ENCODE measurements at regions not wholly inside any gene's neighbourhood (a gene's known extent, or its start where the extent isn't known, plus 50 kb on each side); places are given as distances from the start of the nearest gene placed in this dataset.
A peak's percentile ranks its signal among the peaks of the same experiment; 100 is the strongest.

GRCh38 chr3:127363171-127363570 lies 75.3 kb upstream of the PRR20G start:
- H3K27ac Mint-ChIP-seq: no peak overlapping the region
- no peaks in the 10 kb centered on the region for H3K4me1 Mint-ChIP-seq
- no peak for DNase-seq
- no peak for ATAC-seq
- H3K4me3 Mint-ChIP-seq: no peak overlapping the region
- H3K27me3 Mint-ChIP-seq: peaks cover 68% of the 10 kb centered on the region
- H3K9me3 Mint-ChIP-seq: peaks cover 0 to 6% of the 10 kb centered on the region in 2 donors

GRCh38 chr3:127360647-127361046 lies 72.8 kb upstream of the PRR20G start:
- ATAC-seq (peak; percentile 18), DNase-seq (no peak)
- Mint-ChIP-seq H3K27ac (no peak overlapping the region), H3K27me3 (peaks cover 43% of the 10 kb centered on the region), H3K4me1 (no peaks in the 10 kb centered on the region), H3K4me3 (no peak overlapping the region), H3K9me3 (peaks cover 8 to 32% of the 10 kb centered on the region in 2 donors)

DNA sequence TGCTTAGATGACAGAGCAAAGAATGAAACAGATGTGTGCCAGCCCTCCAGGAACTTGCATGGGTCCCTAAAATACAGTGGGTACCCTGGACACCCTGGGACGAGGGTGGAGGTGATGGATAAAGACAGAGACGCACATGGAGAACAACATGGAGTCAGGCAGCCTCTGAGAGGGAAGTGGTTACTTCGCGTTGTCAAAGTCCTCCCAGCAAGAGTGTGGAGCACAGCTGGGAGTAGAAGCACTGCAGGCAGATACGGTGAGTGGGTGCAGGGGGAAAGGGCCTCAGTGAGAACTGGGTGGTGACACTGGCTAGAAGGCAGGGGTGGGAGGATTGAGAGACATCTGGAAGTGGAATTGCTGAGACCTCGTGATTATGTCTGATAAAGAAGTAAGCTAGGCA lies 70.8 kb upstream of the PRR20G start:
- Mint-ChIP-seq H3K4me3 (no peak overlapping the region), H3K27me3 (peaks cover 29% of the 10 kb centered on the region), H3K27ac (no peak overlapping the region), H3K4me1 (no peaks in the 10 kb centered on the region), H3K9me3 (peaks cover 8 to 36% of the 10 kb centered on the region in 2 donors)
- no peak for DNase-seq
- no peak for ATAC-seq

DNA sequence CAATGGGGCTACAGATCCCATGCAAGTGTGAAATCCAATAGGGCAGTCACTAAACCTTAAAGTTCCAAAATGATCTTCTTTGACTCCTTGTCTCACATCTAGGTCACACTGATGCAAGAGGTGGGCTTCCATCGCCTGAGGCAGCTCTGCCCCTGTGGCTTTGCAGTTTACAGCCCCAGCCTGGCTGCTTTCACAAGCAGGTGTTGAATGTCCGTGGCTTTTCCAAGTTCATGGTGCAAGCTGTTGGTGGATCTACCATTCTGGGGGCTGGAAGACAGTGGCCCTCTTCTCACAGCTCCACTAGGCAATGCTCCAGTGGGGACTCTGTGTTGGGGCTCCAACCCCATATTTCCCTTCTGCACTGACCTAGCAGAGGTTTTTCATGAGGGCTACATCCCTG lies 68.5 kb upstream of the PRR20G start:
- DNase-seq (no peak), ATAC-seq (no peak)
- Mint-ChIP-seq H3K4me3 (no peak overlapping the region), H3K4me1 (no peaks in the 10 kb centered on the region), H3K9me3 (peaks cover 8 to 36% of the 10 kb centered on the region in 2 donors), H3K27me3 (peaks cover 24% of the 10 kb centered on the region), H3K27ac (no peak overlapping the region)

GRCh38 chr3:127354761-127355160 lies 66.9 kb upstream of the PRR20G start:
- no peak for ATAC-seq
- H3K4me3 Mint-ChIP-seq: no peak overlapping the region
- DNase-seq: no peak
- H3K27ac Mint-ChIP-seq: no peak overlapping the region
- H3K4me1 Mint-ChIP-seq: no peaks in the 10 kb centered on the region
- H3K9me3 Mint-ChIP-seq: peaks cover 8 to 36% of the 10 kb centered on the region in 2 donors
- peaks cover 35% of the 10 kb centered on the region for H3K27me3 Mint-ChIP-seq

GRCh38 chr3:127352612-127353011 lies 64.8 kb upstream of the PRR20G start:
- Mint-ChIP-seq H3K27me3 (peaks cover 29% of the 10 kb centered on the region), H3K9me3 (peaks cover 8 to 24% of the 10 kb centered on the region in 2 donors), H3K4me1 (no peaks in the 10 kb centered on the region), H3K4me3 (no peak overlapping the region), H3K27ac (no peak overlapping the region)
- ATAC-seq: no peak
- no peak for DNase-seq

DNA sequence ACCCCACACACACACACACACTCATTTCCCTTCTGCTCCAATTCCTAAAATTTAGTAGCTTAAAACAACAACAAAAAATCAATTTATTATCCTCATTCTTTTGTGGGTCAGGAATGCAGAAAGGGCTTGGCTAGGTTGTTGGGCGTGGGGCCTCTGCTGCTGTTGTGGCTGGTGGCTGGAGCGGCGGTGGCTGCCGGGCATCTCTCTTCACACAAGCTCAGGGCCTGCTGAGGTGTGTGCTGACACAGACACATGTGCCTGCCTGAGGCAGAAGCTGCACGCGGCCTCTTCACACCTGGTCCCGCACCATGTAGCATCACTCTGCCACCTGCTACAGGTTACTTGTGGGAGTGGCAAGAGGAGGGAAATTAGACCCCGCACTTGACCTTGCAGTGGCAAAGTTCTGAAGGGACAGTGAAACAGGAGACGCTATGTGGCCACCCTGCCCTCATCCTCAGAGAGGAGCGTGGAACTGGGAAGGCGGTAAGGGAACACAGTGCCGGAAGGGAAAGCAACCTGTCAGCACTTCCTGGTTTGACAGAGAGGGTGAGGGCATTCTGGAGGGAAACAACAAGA lies 64.0 kb upstream of the PRR20G start:
- no peak for ATAC-seq
- Mint-ChIP-seq H3K9me3 (peaks cover under 1 to 17% of the 10 kb centered on the region in 2 donors), H3K4me1 (no peaks in the 10 kb centered on the region), H3K4me3 (no peak overlapping the region), H3K27me3 (peaks cover 29% of the 10 kb centered on the region), H3K27ac (no peak overlapping the region)
- no peak for DNase-seq

DNA sequence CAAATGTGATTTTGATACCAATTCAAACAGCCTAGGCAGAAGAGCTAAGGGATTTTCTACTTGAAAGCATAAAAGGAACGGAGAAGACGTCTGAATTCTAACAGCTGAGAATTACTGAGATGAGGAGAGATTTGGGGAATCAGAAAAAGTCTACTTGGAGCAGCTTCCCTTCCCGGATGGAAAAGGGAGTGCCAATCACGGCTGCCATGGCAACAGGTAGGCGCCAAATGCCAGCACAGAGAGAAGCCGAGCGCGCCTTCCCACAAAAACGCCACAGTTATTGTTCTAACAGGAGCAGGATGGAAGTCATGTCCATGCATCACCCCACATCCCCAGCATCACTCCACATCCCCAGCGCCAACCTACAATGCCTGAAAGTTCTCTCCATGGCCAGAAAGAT lies 63.5 kb upstream of the PRR20G start:
- peaks cover 0 to 12% of the 10 kb centered on the region in 2 donors for H3K9me3 Mint-ChIP-seq
- H3K4me3 Mint-ChIP-seq: no peak overlapping the region
- H3K27ac Mint-ChIP-seq: no peak overlapping the region
- no peaks in the 10 kb centered on the region for H3K4me1 Mint-ChIP-seq
- ATAC-seq (no peak), DNase-seq (no peak)
- H3K27me3 Mint-ChIP-seq: peaks cover 29% of the 10 kb centered on the region

DNA sequence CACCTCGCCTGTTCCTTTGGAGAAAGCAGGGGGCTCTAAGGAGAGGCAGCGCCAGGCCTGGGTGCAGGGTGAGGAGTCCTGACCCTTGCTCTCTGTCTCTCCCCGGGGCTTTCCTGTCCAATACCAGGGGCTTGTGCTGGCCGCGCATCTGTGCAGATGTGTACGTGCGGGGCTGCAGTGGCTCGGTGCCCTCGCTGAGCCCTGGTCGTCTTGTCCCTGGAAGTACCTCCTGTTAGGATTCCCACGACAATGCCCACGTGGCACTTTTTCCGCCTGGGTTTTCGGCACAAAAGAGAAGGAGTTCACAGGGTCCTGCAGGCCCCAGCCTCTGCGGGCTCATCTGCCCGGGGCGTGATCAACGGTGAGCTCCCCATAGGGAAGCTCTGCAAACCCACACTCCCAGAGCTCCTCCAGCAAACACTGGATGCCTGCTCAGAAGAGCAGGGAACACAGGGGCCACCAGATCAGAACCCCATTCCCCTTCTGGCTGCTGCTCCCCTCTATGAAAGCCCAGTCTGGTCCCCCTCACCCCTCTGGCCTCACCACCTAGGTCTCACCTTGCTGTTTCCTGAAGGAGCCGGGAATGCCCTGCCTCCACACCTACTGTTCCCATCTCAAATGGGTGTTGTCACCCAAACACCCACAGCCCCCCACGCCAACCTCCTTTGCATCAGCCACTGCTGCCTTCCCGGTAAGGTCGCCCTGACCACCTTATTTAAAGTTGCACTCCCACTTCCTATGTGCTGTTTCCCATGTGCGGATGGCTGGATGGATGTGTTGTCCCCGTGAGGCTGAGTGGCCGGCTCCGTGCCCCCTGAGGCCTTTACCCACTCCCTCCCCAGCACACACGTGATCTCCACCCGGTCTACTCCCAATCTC lies 62.6 kb upstream of the PRR20G start:
- ATAC-seq (peak; percentile 20), DNase-seq (no peak)
- no peak overlapping the region for H3K4me3 Mint-ChIP-seq
- H3K9me3 Mint-ChIP-seq: peaks cover 0 to 9% of the 10 kb centered on the region in 2 donors
- H3K4me1 Mint-ChIP-seq: no peaks in the 10 kb centered on the region
- H3K27me3 Mint-ChIP-seq: peaks cover 37% of the 10 kb centered on the region
- H3K27ac Mint-ChIP-seq: no peak overlapping the region

GRCh38 chr3:127349501-127350171 lies 61.8 kb upstream of the PRR20G start:
- Mint-ChIP-seq H3K9me3 (peaks cover 0 to 6% of the 10 kb centered on the region in 2 donors), H3K27ac (no peak overlapping the region), H3K27me3 (peaks cover 37% of the 10 kb centered on the region), H3K4me3 (no peak overlapping the region), H3K4me1 (no peaks in the 10 kb centered on the region)
- DNase-seq (no peak), ATAC-seq (peak; percentile 26)

DNA sequence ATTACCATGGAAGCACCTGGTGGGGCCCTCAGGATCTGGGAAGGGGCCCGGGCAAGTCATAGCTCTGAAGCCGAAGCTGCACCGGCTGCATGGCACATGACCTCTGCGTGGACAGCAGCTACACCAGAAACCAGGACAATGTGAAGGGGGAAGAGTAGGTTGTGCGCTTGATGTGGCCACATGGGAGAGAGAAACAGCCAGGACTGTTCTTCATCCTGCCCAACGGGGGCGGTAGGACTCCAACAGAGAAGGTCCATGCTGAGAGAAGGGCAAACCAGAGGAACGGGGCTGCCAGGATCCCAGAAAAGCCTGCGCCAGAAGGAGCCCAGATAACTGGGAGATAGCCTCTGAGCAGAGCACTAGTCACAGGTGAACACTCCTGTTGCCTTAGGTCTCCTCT lies 54.9 kb upstream of the PRR20G start:
- H3K27ac Mint-ChIP-seq: peak overlapping the region in 1 of 2 donors; percentile 32
- no peak overlapping the region for H3K4me3 Mint-ChIP-seq
- H3K9me3 Mint-ChIP-seq: peaks cover 9 to 18% of the 10 kb centered on the region in 2 donors
- DNase-seq: no peak
- H3K27me3 Mint-ChIP-seq: peaks cover 47% of the 10 kb centered on the region
- H3K4me1 Mint-ChIP-seq: no peaks in the 10 kb centered on the region
- ATAC-seq: no peak

GRCh38 chr3:127339928-127340861 lies 52.3 kb upstream of the PRR20G start:
- ATAC-seq: no peak
- DNase-seq: no peak
- Mint-ChIP-seq H3K4me1 (no peaks in the 10 kb centered on the region), H3K27ac (no peak overlapping the region), H3K9me3 (peaks cover 9 to 11% of the 10 kb centered on the region in 2 donors), H3K4me3 (no peak overlapping the region), H3K27me3 (peaks cover 58% of the 10 kb centered on the region)

DNA sequence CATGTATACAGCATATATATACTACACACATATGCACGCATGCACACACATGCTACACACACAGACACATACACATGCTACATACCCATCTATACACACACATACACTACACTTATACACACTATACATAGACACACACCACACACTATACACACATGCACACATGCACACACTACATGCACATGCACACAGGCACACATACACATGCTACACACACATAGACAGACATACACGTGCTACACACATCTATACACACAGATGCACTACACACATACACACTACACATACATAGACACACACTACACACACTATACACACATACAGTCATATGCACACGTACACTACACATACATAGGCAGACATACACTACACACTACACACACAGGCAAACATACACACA lies 51.2 kb upstream of the PRR20G start:
- peaks cover 58% of the 10 kb centered on the region for H3K27me3 Mint-ChIP-seq
- no peak for ATAC-seq
- no peak for DNase-seq
- no peaks in the 10 kb centered on the region for H3K4me1 Mint-ChIP-seq
- H3K9me3 Mint-ChIP-seq: peaks cover 9 to 11% of the 10 kb centered on the region in 2 donors
- H3K4me3 Mint-ChIP-seq: no peak overlapping the region
- H3K27ac Mint-ChIP-seq: no peak overlapping the region

DNA sequence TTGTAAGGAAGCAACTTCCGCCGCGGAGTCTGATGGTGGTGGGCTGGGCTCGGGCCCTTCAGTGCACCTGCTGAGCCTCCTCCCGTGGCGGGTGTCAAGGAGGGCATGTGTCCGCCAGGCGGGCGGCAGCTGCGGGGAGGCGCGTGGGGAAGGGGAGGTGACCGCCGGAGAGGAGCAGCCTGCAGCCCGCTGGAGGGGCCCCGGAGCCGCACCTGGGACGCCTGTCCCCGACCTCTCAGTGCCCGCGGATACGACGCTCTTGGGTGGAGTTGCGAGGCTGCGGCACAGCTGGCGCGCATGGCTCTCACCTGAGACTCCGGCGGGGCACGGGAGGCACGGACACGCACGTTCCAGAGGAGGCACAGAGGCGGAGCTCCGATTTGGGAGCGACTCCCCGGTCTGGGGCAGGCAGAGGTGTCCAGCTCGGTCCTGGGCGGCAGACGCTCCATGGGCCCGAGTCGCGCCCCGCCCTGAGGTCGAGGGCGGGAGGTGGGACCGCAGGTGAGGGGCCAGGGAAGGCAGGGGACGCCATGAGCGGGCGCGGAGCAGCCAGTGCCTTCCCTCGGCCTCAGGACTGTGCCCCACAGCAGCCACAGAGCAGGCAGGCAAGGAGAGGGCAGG lies 50.2 kb upstream of the PRR20G start:
- Mint-ChIP-seq H3K4me1 (no peaks in the 10 kb centered on the region), H3K4me3 (no peak overlapping the region), H3K27me3 (peaks cover 58% of the 10 kb centered on the region), H3K27ac (no peak overlapping the region), H3K9me3 (peaks cover 9 to 11% of the 10 kb centered on the region in 2 donors)
- DNase-seq (no peak), ATAC-seq (no peak)
